HCT116 (cell line): ENCODE measurements at regions not wholly inside any gene's neighbourhood (a gene's known extent, or its start where the extent isn't known, plus 50 kb on each side); places are given as distances from the start of the nearest gene placed in this dataset.

Source experiments
- ATAC-seq: fragments of 200-7000 bp; cut with Tn5 transposase; 2 replicates; pipeline ENCODE4 v1.9.1; 2020; ENCODE audit warnings: mild to moderate bottlenecking, moderate library complexity
- BruUV-seq: library from RNA; stranded (reverse); fragments of 400-500 nt; replicated peaks from 2 replicates; lab custom pipeline; 2021; lab: Mats Ljungman, UMichigan
- CTCF ChIA-PET: fragments of 300-600 bp; sonication (Branson Sonifier 250); formaldehyde crosslinking; loops from one replicate; lab custom pipeline; 2021; ENCODE audit warnings: antibody characterized with exemption; lab: Charles Lee
- POLR2A ChIA-PET: fragments of 300-600, 350-600 bp; sonication (Branson Sonifier 250); formaldehyde crosslinking; loops from one replicate; lab custom pipeline; 2021; ENCODE audit warnings: antibody characterized with exemption; lab: Charles Lee
- RAD21 ChIA-PET, 2 experiments: fragments of 300-600 bp; sonication (Branson Sonifier 250); formaldehyde crosslinking; loops; one replicate each; lab custom pipeline; 2023; ENCODE audit warnings: low total read pairs in 2 of 2; ENCODE audit not compliant: uncharacterized antibody in 2 of 2, unreplicated experiment in 2 of 2, low non-redundant PET in 1 of 2; lab: Charles Lee
- DNase-seq: peaks from one replicate; pipeline ENCODE4 v3.0.0-alpha.2; 2010; ENCODE audit warnings: low read depth, low spot score
- H2AFZ ChIP-seq: fragments of 200-600 bp; shearing (Covaris generic), sonication (generic); 2 replicates; pipeline ENCODE4 v1.6.1; 2017; ENCODE audit warnings: low read depth, mixed run types, mixed read lengths, antibody characterized with exemption, low read length; ENCODE audit not compliant: poor library complexity, severe bottlenecking
- H3K27ac ChIP-seq: 2 replicates; pipeline ENCODE4 v1.5.1; 2012; ENCODE audit warnings: low read depth, low read length
- H3K27me3 ChIP-seq: fragments of 200-600 bp; sonication (generic); 2 replicates; pipeline ENCODE4 v1.6.1; 2016; ENCODE audit warnings: mixed run types, low read length, mixed read lengths; ENCODE audit not compliant: insufficient read depth
- H3K36me3 ChIP-seq, 2 experiments: fragments of 200-500 bp in 1 of 2; fragments of 200-600 bp in 1 of 2; sonication (Bioruptor generic) in 1 of 2; sonication (generic) in 1 of 2; 2 replicates each; pipeline versions ENCODE4 v1.5.1 to v1.6.1; 2014 to 2016; ENCODE audit warnings: low read length in 2 of 2, inconsistent platforms in 1 of 2, mixed read lengths in 1 of 2, mixed run types in 1 of 2; ENCODE audit not compliant: insufficient read depth in 2 of 2, control insufficient read depth in 1 of 2
- H3K4me1 ChIP-seq, 2 experiments: fragments of 200-600 bp in 1 of 2; sonication (generic) in 1 of 2; 2 replicates each; pipeline versions ENCODE4 v1.5.1 to v1.6.1; 2012 to 2017; ENCODE audit warnings: low read length in 2 of 2, inconsistent platforms in 1 of 2, mild to moderate bottlenecking in 1 of 2, mixed read lengths in 1 of 2, mixed run types in 1 of 2, moderate library complexity in 1 of 2; ENCODE audit not compliant: insufficient read depth in 2 of 2, control insufficient read depth in 1 of 2
- H3K4me2 ChIP-seq: fragments of 200-600 bp; sonication (generic); 2 replicates; pipeline ENCODE4 v1.6.1; 2017; ENCODE audit warnings: mixed run types, low read length, mixed read lengths
- H3K4me3 ChIP-seq, 2 experiments: fragments of 200-600 bp in 1 of 2; sonication (generic) in 1 of 2; replicated peaks in 1 of 2; 2 replicates each; pipeline ENCODE4 v1.5.1; 2011 to 2016; ENCODE audit warnings: low read length in 2 of 2, control low read depth in 1 of 2, low read depth in 1 of 2, mild to moderate bottlenecking in 1 of 2, mixed read lengths in 1 of 2, mixed run types in 1 of 2
- H3K79me2 ChIP-seq: fragments of 200-600 bp; sonication (generic); 2 replicates; pipeline ENCODE4 v1.6.1; 2017; ENCODE audit warnings: mild to moderate bottlenecking, mixed run types, low read length, moderate library complexity, mixed read lengths; ENCODE audit not compliant: insufficient read depth
- H3K9ac ChIP-seq: fragments of 200-600 bp; sonication (generic); 2 replicates; pipeline ENCODE4 v1.6.1; 2016; ENCODE audit warnings: low read length, mixed read lengths
- H3K9me2 ChIP-seq: fragments of 200-600 bp; sonication (generic), shearing (Covaris generic); 2 replicates; pipeline ENCODE4 v1.6.1; 2017; ENCODE audit warnings: mixed run types, mild to moderate bottlenecking, moderate library complexity; ENCODE audit not compliant: insufficient read depth
- H3K9me3 ChIP-seq, 2 experiments: fragments of 200-500 bp in 1 of 2; fragments of 200-600 bp in 1 of 2; sonication (Bioruptor generic) in 1 of 2; sonication (generic) in 1 of 2; 2 replicates each; pipeline ENCODE4 v1.6.1; 2014 to 2017; ENCODE audit warnings: low read length in 2 of 2, mixed read lengths in 2 of 2, inconsistent platforms in 1 of 2, low read depth in 1 of 2, mild to moderate bottlenecking in 1 of 2, mixed run types in 1 of 2, moderate library complexity in 1 of 2; ENCODE audit not compliant: control insufficient read depth in 1 of 2, insufficient read depth in 1 of 2
- H4K20me1 ChIP-seq: fragments of 200-600 bp; sonication (generic), shearing (Covaris generic); 2 replicates; pipeline ENCODE4 v1.6.1; 2017; ENCODE audit warnings: mixed run types, mild to moderate bottlenecking, moderate library complexity; ENCODE audit not compliant: insufficient read depth
- CBX3 ChIP-seq: IDR thresholded peaks from 2 replicates; pipeline ENCODE4 v1.6.1; 2012; ENCODE audit warnings: low read depth
- CEBPB ChIP-seq: IDR thresholded peaks from 2 replicates; pipeline ENCODE4 v1.6.1; 2012; ENCODE audit warnings: low read depth
- CTCF ChIP-seq, 3 experiments: fragments of 200-600 bp in 1 of 3; sonication (generic) in 1 of 3; IDR thresholded peaks in 2 of 3; conservative IDR thresholded peaks in 1 of 3; 2 replicates each; pipeline ENCODE4 v1.5.1; 2012 to 2017; ENCODE audit warnings: low read depth in 2 of 3, low read length in 2 of 3, antibody characterized with exemption in 1 of 3, borderline replicate concordance in 1 of 3, control low read depth in 1 of 3, mild to moderate bottlenecking in 1 of 3, mixed read lengths in 1 of 3, mixed run types in 1 of 3, moderate library complexity in 1 of 3; ENCODE audit not compliant: insufficient read depth in 1 of 3
- EGR1 ChIP-seq: IDR thresholded peaks from 2 replicates; pipeline ENCODE4 v1.6.1; 2012; ENCODE audit warnings: low read depth
- ELF1 ChIP-seq: IDR thresholded peaks from 2 replicates; pipeline ENCODE4 v1.6.1; 2012; ENCODE audit warnings: low read depth, borderline replicate concordance
- EZH2phosphoT487 ChIP-seq: fragments of 200-600 bp; IDR thresholded peaks from 2 replicates; pipeline ENCODE4 v1.6.1; 2018; ENCODE audit warnings: antibody characterized with exemption, borderline replicate concordance
- FOSL1 ChIP-seq: IDR thresholded peaks from 2 replicates; pipeline ENCODE4 v1.6.1; 2012; ENCODE audit warnings: low read depth
- POLR2A ChIP-seq: IDR thresholded peaks from 2 replicates; pipeline ENCODE4 v1.7.0; 2011; ENCODE audit warnings: borderline replicate concordance; ENCODE audit not compliant: insufficient read depth, insufficient read length; ENCODE audit errors: extremely low read depth
- POLR2AphosphoS5 ChIP-seq: IDR thresholded peaks from 2 replicates; pipeline ENCODE4 v1.6.1; 2011; ENCODE audit warnings: mild to moderate bottlenecking, low read depth, low read length, moderate library complexity
- SIN3A ChIP-seq: IDR thresholded peaks from 2 replicates; pipeline ENCODE4 v1.6.1; 2012; ENCODE audit warnings: low read depth
- SP1 ChIP-seq: IDR thresholded peaks from 2 replicates; pipeline ENCODE4 v1.6.1; 2012; ENCODE audit warnings: low read depth
- SRF ChIP-seq: IDR thresholded peaks from 2 replicates; pipeline ENCODE4 v1.6.1; 2012; ENCODE audit warnings: low read depth
- TCF7L2 ChIP-seq: IDR thresholded peaks from 2 replicates; pipeline ENCODE4 v1.7.0; 2011; ENCODE audit warnings: borderline replicate concordance, inconsistent platforms; ENCODE audit not compliant: insufficient read depth, insufficient read length; ENCODE audit errors: extremely low read depth
- YY1 ChIP-seq: IDR thresholded peaks from 2 replicates; pipeline ENCODE4 v1.6.1; 2011; ENCODE audit warnings: low read length, low read depth, moderate library complexity, mild to moderate bottlenecking; ENCODE audit not compliant: insufficient replicate concordance; ENCODE audit errors: extremely low read depth
- ZFX ChIP-seq: fragments of 450-650 bp; IDR thresholded peaks from 2 replicates; pipeline ENCODE4 v1.6.1; 2017
- ZNF274 ChIP-seq: fragments of 200-500 bp; sonication (Bioruptor generic); IDR thresholded peaks from 2 replicates; pipeline ENCODE4 v1.6.1; 2014; ENCODE audit warnings: mild to moderate bottlenecking, low read depth, low read length, inconsistent platforms
- intact Hi-C: fragments of 100-400 bp; cut with micrococcal nuclease; formaldehyde crosslinking; loops from 2 replicates; pipeline ENCODE4 v1.10.0; 2022
- TF ChIP-seq, protein P1 (sequence below): IDR thresholded peaks from 2 replicates; pipeline ENCODE4 v1.6.1; 2012
- TF ChIP-seq, protein P2 (sequence below): IDR thresholded peaks from 2 replicates; pipeline ENCODE4 v1.6.1; 2012
- TF ChIP-seq, protein P3 (sequence below): IDR thresholded peaks from 2 replicates; pipeline ENCODE4 v1.6.1; 2012; ENCODE audit warnings: low read depth
- TF ChIP-seq, protein P4 (sequence below): IDR thresholded peaks from 2 replicates; pipeline ENCODE4 v1.6.1; 2011; ENCODE audit warnings: mild to moderate bottlenecking, low read length, moderate library complexity; ENCODE audit not compliant: insufficient replicate concordance; ENCODE audit errors: extremely low read depth

GRCh38 chr9:99457981-99458380 is 235.9 kb downstream of the SEC61B start:
- Histone ChIP-seq H3K4me3 (no peak overlapping the region), H3K27me3 (no peaks in the 10 kb centered on the region), H3K36me3 (no peaks in the 10 kb centered on the region), H3K4me2 (no peak overlapping the region), H3K4me1 (no peaks in the 10 kb centered on the region), H3K9me3 (no peaks in the 10 kb centered on the region), H3K27ac (no peak overlapping the region), H3K9me2 (no peaks in the 10 kb centered on the region), H2AFZ (no peak overlapping the region), H3K9ac (no peak overlapping the region), H3K79me2 (no peaks in the 10 kb centered on the region), H4K20me1 (no peaks in the 10 kb centered on the region)
- DNase-seq (no peak), ATAC-seq (no peak)
- TF ChIP-seq CEBPB (no peak), FOSL1 (no peak), SIN3A (no peak), TCF7L2 (no peak), EZH2phosphoT487 (no peak), POLR2A (no peak), ZFX (no peak), ELF1 (no peak), SRF (no peak), POLR2AphosphoS5 (no peak), SP1 (no peak), CBX3 (no peak), ZNF274 (no peak), CTCF (IDR thresholded peaks at IDR 0.05 in 2 of 3, conservative IDR thresholded peaks at IDR 0.05 in 1 of 3; ENCODE audit: borderline replicate concordance in 1 of 3, insufficient read depth in 1 of 3, low read depth in 2 of 3, low read length in 2 of 3) (no peak), YY1 (no peak), EGR1 (no peak)
- TF ChIP-seq, protein P1, sequence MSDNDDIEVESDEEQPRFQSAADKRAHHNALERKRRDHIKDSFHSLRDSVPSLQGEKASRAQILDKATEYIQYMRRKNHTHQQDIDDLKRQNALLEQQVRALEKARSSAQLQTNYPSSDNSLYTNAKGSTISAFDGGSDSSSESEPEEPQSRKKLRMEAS: no peak
- TF ChIP-seq, protein P2, sequence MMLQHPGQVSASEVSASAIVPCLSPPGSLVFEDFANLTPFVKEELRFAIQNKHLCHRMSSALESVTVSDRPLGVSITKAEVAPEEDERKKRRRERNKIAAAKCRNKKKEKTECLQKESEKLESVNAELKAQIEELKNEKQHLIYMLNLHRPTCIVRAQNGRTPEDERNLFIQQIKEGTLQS: no peak
- TF ChIP-seq, protein P3, sequence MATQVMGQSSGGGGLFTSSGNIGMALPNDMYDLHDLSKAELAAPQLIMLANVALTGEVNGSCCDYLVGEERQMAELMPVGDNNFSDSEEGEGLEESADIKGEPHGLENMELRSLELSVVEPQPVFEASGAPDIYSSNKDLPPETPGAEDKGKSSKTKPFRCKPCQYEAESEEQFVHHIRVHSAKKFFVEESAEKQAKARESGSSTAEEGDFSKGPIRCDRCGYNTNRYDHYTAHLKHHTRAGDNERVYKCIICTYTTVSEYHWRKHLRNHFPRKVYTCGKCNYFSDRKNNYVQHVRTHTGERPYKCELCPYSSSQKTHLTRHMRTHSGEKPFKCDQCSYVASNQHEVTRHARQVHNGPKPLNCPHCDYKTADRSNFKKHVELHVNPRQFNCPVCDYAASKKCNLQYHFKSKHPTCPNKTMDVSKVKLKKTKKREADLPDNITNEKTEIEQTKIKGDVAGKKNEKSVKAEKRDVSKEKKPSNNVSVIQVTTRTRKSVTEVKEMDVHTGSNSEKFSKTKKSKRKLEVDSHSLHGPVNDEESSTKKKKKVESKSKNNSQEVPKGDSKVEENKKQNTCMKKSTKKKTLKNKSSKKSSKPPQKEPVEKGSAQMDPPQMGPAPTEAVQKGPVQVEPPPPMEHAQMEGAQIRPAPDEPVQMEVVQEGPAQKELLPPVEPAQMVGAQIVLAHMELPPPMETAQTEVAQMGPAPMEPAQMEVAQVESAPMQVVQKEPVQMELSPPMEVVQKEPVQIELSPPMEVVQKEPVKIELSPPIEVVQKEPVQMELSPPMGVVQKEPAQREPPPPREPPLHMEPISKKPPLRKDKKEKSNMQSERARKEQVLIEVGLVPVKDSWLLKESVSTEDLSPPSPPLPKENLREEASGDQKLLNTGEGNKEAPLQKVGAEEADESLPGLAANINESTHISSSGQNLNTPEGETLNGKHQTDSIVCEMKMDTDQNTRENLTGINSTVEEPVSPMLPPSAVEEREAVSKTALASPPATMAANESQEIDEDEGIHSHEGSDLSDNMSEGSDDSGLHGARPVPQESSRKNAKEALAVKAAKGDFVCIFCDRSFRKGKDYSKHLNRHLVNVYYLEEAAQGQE: no peak
- TF ChIP-seq, protein P4, sequence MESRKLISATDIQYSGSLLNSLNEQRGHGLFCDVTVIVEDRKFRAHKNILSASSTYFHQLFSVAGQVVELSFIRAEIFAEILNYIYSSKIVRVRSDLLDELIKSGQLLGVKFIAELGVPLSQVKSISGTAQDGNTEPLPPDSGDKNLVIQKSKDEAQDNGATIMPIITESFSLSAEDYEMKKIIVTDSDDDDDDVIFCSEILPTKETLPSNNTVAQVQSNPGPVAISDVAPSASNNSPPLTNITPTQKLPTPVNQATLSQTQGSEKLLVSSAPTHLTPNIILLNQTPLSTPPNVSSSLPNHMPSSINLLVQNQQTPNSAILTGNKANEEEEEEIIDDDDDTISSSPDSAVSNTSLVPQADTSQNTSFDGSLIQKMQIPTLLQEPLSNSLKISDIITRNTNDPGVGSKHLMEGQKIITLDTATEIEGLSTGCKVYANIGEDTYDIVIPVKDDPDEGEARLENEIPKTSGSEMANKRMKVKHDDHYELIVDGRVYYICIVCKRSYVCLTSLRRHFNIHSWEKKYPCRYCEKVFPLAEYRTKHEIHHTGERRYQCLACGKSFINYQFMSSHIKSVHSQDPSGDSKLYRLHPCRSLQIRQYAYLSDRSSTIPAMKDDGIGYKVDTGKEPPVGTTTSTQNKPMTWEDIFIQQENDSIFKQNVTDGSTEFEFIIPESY: no peak
- CTCF ChIA-PET: no interaction called here
- POLR2A ChIA-PET: no interaction called here
- intact Hi-C loops: no loop called here
- RAD21 ChIA-PET: no interaction called here
- BruUV-seq: no TSS peak
